HFFc6 (cell line): ENCODE measurements at regions not wholly inside any gene's neighbourhood (a gene's known extent, or its start where the extent isn't known, plus 50 kb on each side); places are given as distances from the start of the nearest gene placed in this dataset.
A peak's percentile ranks its signal among the peaks of the same experiment; 100 is the strongest.

Source experiments
- DNase-seq: peaks from one replicate; pipeline ENCODE4 v3.0.0-alpha.2; 2018
- H3K27ac Mint-ChIP-seq: 2 replicates; pipeline ENCODE4 v1.8.0; 2020; ENCODE audit warnings: mild to moderate bottlenecking, mixed read lengths
- H3K27me3 Mint-ChIP-seq: 2 replicates; pipeline ENCODE4 v1.8.0; 2021; ENCODE audit warnings: mild to moderate bottlenecking, moderate library complexity, mixed read lengths; ENCODE audit not compliant: insufficient read depth
- H3K36me3 Mint-ChIP-seq: 2 replicates; pipeline ENCODE4 v1.8.0; 2021; ENCODE audit warnings: low read depth, mixed read lengths
- H3K4me1 Mint-ChIP-seq: 2 replicates; pipeline ENCODE4 v1.8.0; 2020; ENCODE audit warnings: low read depth, mixed read lengths
- H3K4me3 Mint-ChIP-seq: 2 replicates; pipeline ENCODE4 v1.8.0; 2020; ENCODE audit warnings: mild to moderate bottlenecking, moderate library complexity, mixed read lengths
- H3K9me3 Mint-ChIP-seq: 2 replicates; pipeline ENCODE4 v1.8.0; 2020; ENCODE audit warnings: mild to moderate bottlenecking, mixed read lengths
- TF ChIP-seq, protein P1 (sequence below): fragments of 200-600 bp; sonication (generic); IDR thresholded peaks from 2 replicates; pipeline ENCODE4 v1.5.0; 2021; ENCODE audit warnings: antibody characterized with exemption, mild to moderate bottlenecking

DNA sequence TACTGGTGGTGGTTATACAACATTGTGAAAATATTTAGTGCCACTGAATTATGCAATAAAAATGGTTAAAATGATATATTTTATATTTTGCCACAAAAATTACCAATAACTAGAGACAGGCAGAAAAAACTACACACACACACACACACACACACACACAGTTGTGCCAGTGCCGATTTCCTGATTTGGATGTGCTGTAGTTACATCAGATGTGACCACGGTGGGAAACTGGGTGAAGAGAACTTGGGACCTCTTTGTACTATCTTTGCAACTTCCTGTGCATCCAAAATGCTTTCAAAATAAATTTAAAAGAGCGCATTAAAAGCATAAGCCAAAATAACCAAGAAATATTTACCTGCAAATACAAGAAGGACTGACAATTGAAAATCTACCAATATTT, 61.6 kb upstream of the CCBE1 start:
- TF ChIP-seq, protein P1, sequence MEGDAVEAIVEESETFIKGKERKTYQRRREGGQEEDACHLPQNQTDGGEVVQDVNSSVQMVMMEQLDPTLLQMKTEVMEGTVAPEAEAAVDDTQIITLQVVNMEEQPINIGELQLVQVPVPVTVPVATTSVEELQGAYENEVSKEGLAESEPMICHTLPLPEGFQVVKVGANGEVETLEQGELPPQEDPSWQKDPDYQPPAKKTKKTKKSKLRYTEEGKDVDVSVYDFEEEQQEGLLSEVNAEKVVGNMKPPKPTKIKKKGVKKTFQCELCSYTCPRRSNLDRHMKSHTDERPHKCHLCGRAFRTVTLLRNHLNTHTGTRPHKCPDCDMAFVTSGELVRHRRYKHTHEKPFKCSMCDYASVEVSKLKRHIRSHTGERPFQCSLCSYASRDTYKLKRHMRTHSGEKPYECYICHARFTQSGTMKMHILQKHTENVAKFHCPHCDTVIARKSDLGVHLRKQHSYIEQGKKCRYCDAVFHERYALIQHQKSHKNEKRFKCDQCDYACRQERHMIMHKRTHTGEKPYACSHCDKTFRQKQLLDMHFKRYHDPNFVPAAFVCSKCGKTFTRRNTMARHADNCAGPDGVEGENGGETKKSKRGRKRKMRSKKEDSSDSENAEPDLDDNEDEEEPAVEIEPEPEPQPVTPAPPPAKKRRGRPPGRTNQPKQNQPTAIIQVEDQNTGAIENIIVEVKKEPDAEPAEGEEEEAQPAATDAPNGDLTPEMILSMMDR = no peak
- Mint-ChIP-seq H3K4me3 (no peak overlapping the region), H3K4me1 (peaks cover 37% of the 10 kb centered on the region), H3K27ac (no peak overlapping the region), H3K36me3 (no peaks in the 10 kb centered on the region), H3K9me3 (no peaks in the 10 kb centered on the region), H3K27me3 (no peaks in the 10 kb centered on the region; the same call in 1 of the 2 replicates)
- DNase-seq = no peak

DNA sequence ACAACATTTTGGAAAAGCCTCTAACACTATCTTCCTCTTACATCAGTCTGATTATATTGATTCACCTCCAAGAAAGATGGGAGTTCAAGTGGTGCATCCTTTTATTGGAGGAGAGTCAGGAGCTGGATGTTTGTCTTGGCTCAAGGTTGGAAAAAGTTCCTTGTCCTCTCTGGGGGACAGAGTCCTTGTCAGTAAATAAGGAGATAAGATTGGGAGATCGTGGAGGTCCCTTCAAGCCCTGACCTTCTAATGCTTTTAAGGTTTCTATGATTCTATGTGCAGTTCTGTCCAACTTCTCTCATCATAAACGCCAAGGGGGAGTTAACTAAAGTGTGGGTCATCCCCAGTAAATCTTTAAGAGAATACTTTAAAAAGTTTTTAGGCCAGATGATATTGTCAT, 60.9 kb upstream of the CCBE1 start:
- TF ChIP-seq, protein P1 = no peak
- Mint-ChIP-seq H3K36me3 (no peaks in the 10 kb centered on the region), H3K27me3 (no peaks in the 10 kb centered on the region; the same call in 1 of the 2 replicates), H3K4me3 (no peak overlapping the region), H3K4me1 (peaks cover 32% of the 10 kb centered on the region), H3K27ac (no peak overlapping the region), H3K9me3 (no peaks in the 10 kb centered on the region)
- DNase-seq = no peak

DNA sequence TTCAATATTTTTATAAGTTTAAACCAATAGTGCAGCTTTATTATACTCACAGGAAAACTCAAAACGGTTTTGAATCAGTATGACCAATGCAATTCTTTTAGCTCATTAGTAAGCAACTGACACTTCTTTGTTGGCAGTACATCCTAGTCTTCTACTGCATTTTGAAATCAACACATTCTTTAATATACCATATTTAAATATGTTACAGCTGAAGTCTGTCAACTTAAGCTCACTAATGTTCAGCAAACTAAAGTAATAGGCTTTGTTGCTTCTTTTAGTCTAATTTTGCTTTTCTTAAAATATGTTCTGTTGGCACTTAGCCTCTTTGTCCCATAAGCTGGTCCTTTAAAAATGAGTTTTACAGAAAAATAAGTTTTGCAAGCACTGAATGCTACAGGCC, 55.4 kb upstream of the CCBE1 start:
- H3K4me1 Mint-ChIP-seq = peaks cover 56% of the 10 kb centered on the region
- no peak overlapping the region for H3K4me3 Mint-ChIP-seq
- H3K9me3 Mint-ChIP-seq = peaks cover 3% of the 10 kb centered on the region
- DNase-seq = no peak
- H3K27ac Mint-ChIP-seq = no peak overlapping the region
- peaks cover 7% of the 10 kb centered on the region for H3K36me3 Mint-ChIP-seq
- TF ChIP-seq, protein P1 = no peak
- H3K27me3 Mint-ChIP-seq = no peaks in the 10 kb centered on the region

DNA sequence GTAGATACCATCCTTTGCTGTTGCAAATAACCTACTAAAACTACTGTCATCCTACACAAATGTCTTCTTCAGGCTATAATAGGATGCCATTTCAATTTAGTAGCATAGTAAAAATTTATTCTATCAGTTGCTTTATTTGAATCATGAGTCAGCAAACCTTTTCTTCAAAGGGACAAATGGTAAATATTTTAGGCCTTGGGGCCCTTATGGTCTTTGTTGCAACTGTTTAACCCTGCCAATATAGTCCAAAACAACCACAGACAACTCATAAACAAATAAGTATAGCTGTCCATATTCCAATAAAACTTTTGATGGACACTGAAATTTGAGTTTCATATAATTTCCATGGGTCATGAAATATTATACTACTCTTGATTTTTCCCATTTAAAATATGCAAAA, 54.0 kb upstream of the CCBE1 start:
- DNase-seq = no peak
- peaks cover 16% of the 10 kb centered on the region for H3K36me3 Mint-ChIP-seq
- H3K27ac Mint-ChIP-seq = peak overlapping the region; percentile 15; the same call in 1 of the 2 replicates
- H3K27me3 Mint-ChIP-seq = no peaks in the 10 kb centered on the region
- TF ChIP-seq, protein P1 = no peak
- H3K9me3 Mint-ChIP-seq = peaks cover 9% of the 10 kb centered on the region
- peaks cover 65% of the 10 kb centered on the region for H3K4me1 Mint-ChIP-seq
- no peak overlapping the region for H3K4me3 Mint-ChIP-seq

DNA sequence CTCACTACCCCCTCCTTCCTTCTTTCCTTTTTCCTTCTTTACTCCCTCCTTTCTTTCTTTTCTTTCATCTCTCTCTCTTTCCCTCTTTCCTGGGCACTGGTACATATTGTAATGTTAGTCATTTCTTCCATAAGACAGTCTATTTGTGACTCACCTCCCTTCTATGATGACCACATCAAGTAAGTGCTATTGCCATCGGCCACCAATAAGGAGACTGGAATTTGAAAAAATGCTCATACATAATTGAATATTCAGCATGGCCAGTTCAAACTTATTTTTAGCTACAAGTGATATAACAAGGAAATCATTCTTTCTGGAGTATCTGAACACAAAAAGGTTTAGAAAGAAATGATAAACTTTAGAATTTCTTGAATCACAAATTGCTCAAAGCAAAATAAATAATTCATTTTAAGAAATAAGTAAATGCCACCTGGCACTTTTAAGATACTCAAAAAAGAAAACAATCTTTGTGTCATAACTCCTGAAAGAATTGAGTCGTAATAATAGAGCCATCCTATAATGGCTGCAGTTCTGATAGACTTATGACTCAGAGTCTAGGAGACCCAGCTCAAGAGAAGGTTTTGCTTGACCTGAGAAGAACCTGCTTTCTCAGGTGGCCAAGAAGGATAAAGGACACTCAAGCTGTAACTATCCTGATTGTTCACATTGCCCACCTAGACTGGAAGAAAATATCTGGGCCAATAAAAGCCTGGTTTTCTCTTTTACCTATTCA, 51.6 kb upstream of the CCBE1 start:
- H3K36me3 Mint-ChIP-seq = peaks cover 16% of the 10 kb centered on the region
- H3K4me1 Mint-ChIP-seq = peaks cover 87% of the 10 kb centered on the region
- peaks cover 9% of the 10 kb centered on the region for H3K9me3 Mint-ChIP-seq
- peak; percentile 95 for DNase-seq
- H3K27ac Mint-ChIP-seq = peak overlapping the region; percentile 80
- H3K27me3 Mint-ChIP-seq = no peaks in the 10 kb centered on the region
- TF ChIP-seq, protein P1 = no peak
- H3K4me3 Mint-ChIP-seq = peak overlapping the region; percentile 13
